OCI-LY7 (cell line): ENCODE measurements at regions not wholly inside any gene's neighbourhood (a gene's known extent, or its start where the extent isn't known, plus 50 kb on each side); places are given as distances from the start of the nearest gene placed in this dataset.

Experiments
- BruUV-seq: library from RNA; stranded (reverse); fragments of 400-500 nt; replicated peaks from 2 replicates; lab custom pipeline; 2021; lab: Mats Ljungman, UMichigan
- CTCF ChIA-PET: fragments of 300-600 bp; sonication (Branson Sonifier 250); formaldehyde crosslinking; loops from one replicate; lab custom pipeline; 2022; ENCODE audit warnings: antibody characterized with exemption; ENCODE audit not compliant: unreplicated experiment; lab: Charles Lee
- POLR2A ChIA-PET: fragments of 300-600 bp; sonication (Branson Sonifier 250); formaldehyde crosslinking; loops from one replicate; lab custom pipeline; 2022; ENCODE audit warnings: antibody characterized with exemption; lab: Charles Lee
- DNase-seq: peaks from one replicate; pipeline ENCODE4 v3.0.0-alpha.2; 2015; ENCODE audit warnings: low spot score
- H2AFZ ChIP-seq: fragments of 200-600 bp; sonication (generic), shearing (Covaris generic); 2 replicates; pipeline ENCODE4 v1.6.1; 2014; ENCODE audit warnings: mild to moderate bottlenecking, antibody characterized with exemption, low read length, moderate library complexity
- H3K27ac ChIP-seq: fragments of 200-600 bp; sonication (generic); 2 replicates; pipeline ENCODE4 v1.5.1; 2014; ENCODE audit warnings: mixed run types, low read depth, mild to moderate bottlenecking, moderate library complexity, low read length, inconsistent platforms; ENCODE audit not compliant: poor library complexity, severe bottlenecking
- H3K36me3 ChIP-seq: fragments of 200-600 bp; sonication (generic); 2 replicates; pipeline ENCODE4 v1.6.1; 2014; ENCODE audit warnings: mild to moderate bottlenecking, antibody characterized with exemption, low read length, moderate library complexity, mixed read lengths; ENCODE audit not compliant: insufficient read depth
- H3K4me1 ChIP-seq: fragments of 200-600 bp; sonication (generic); 2 replicates; pipeline ENCODE4 v1.5.1; 2014; ENCODE audit warnings: mild to moderate bottlenecking, low read length; ENCODE audit not compliant: insufficient read depth, poor library complexity, severe bottlenecking
- H3K4me2 ChIP-seq: fragments of 200-600 bp; sonication (generic); 2 replicates; pipeline ENCODE4 v1.6.1; 2014; ENCODE audit warnings: mild to moderate bottlenecking, low read length
- H3K4me3 ChIP-seq: fragments of 200-600 bp; sonication (generic); 2 replicates; pipeline ENCODE4 v1.5.1; 2014; ENCODE audit warnings: mild to moderate bottlenecking, low read depth, low read length; ENCODE audit not compliant: poor library complexity, severe bottlenecking
- H3K79me2 ChIP-seq: fragments of 200-600 bp; sonication (generic); 2 replicates; pipeline ENCODE4 v1.6.1; 2016; ENCODE audit warnings: low read depth, mild to moderate bottlenecking, low read length, moderate library complexity, mixed read lengths; ENCODE audit not compliant: insufficient read depth
- H3K9me2 ChIP-seq: fragments of 200-600 bp; sonication (generic); 2 replicates; pipeline ENCODE4 v1.6.1; 2016; ENCODE audit warnings: mild to moderate bottlenecking, low read length, mixed read lengths; ENCODE audit not compliant: insufficient read depth
- H3K9me3 ChIP-seq: fragments of 200-600 bp; sonication (generic); 2 replicates; pipeline ENCODE4 v1.6.1; 2014; ENCODE audit warnings: mild to moderate bottlenecking, mixed run types, low read length, mixed read lengths
- H4K20me1 ChIP-seq: fragments of 200-600 bp; sonication (generic); 2 replicates; pipeline ENCODE4 v1.6.1; 2014; ENCODE audit warnings: mild to moderate bottlenecking, antibody characterized with exemption, low read length, moderate library complexity, mixed read lengths; ENCODE audit not compliant: insufficient read depth
- EZH2phosphoT487 ChIP-seq: fragments of 200-600 bp; sonication (generic); IDR thresholded peaks from 2 replicates; pipeline ENCODE4 v1.6.1; 2018; ENCODE audit warnings: low read depth, borderline replicate concordance, mild to moderate bottlenecking, mixed run types, antibody characterized with exemption, low read length, moderate library complexity, mixed read lengths
- intact Hi-C: fragments of 100-400 bp; cut with micrococcal nuclease; formaldehyde crosslinking; loops from one replicate; pipeline ENCODE4 v1.10.0; 2022; ENCODE audit not compliant: unreplicated experiment
- TF ChIP-seq, protein P1 (sequence below): fragments of 200-600 bp; sonication (generic); conservative IDR thresholded peaks from 2 replicates; pipeline ENCODE4 v1.5.1; 2014; ENCODE audit warnings: mild to moderate bottlenecking, antibody characterized with exemption, low read length, moderate library complexity, mixed read lengths

DNA sequence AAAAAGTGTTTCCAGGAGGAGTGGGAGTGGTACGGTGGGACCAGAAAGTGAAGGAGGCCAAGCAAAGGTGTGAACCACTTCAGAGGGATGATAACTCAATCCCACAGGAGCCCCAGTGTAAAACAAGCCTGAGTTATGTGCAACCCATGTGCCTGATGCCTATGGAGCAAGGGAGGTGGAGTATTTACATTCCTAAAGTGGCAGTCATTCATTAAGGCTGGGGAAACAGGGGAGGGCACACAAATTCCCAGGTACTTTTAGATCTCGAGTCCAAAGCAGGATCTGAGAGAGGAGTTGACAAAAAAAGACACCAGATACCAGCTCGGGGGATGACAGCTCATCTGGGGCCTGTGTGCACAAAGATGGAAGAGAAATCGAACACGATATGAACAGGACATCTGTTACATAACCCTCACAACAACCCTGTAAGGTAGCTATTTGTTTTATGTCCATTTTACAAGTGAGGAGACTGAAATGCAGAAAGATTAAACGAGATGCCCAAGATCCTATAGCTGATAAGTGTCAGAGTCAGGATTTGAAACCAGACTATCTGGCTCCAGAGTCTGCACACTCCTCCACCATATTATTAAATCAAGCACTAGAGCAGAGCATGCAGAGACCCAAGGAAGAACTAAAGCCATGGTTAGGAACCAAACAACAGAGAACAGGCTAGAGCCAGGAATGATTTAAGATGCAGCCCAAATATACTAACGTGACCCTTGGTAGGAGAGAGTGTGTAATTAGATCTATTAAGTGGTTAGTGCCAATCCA is 91.9 kb upstream of the MAPK10 start:
- no peaks in the 10 kb centered on the region for H3K4me1 ChIP-seq
- no peaks in the 10 kb centered on the region for H4K20me1 ChIP-seq
- TF ChIP-seq, protein P1, sequence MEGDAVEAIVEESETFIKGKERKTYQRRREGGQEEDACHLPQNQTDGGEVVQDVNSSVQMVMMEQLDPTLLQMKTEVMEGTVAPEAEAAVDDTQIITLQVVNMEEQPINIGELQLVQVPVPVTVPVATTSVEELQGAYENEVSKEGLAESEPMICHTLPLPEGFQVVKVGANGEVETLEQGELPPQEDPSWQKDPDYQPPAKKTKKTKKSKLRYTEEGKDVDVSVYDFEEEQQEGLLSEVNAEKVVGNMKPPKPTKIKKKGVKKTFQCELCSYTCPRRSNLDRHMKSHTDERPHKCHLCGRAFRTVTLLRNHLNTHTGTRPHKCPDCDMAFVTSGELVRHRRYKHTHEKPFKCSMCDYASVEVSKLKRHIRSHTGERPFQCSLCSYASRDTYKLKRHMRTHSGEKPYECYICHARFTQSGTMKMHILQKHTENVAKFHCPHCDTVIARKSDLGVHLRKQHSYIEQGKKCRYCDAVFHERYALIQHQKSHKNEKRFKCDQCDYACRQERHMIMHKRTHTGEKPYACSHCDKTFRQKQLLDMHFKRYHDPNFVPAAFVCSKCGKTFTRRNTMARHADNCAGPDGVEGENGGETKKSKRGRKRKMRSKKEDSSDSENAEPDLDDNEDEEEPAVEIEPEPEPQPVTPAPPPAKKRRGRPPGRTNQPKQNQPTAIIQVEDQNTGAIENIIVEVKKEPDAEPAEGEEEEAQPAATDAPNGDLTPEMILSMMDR: no peak
- no peak for TF ChIP-seq EZH2phosphoT487
- POLR2A ChIA-PET: interaction anchor here (0.7 to 1.0 kb wide), 2 partner anchors 13 to 35 kb away, joined by 3 to 5 read pairs; no protein-coding TSS in a partner anchor
- intact Hi-C loops: no loop called here
- DNase-seq: no peak
- H3K36me3 ChIP-seq: no peaks in the 10 kb centered on the region
- H3K4me2 ChIP-seq: no peak overlapping the region
- H3K4me3 ChIP-seq: no peak overlapping the region
- no peaks in the 10 kb centered on the region for H3K9me3 ChIP-seq
- no peak overlapping the region for H3K27ac ChIP-seq
- no TSS peak for BruUV-seq
- no peaks in the 10 kb centered on the region for H3K79me2 ChIP-seq
- CTCF ChIA-PET: no interaction called here
- no peak overlapping the region for H2AFZ ChIP-seq
- H3K9me2 ChIP-seq: no peaks in the 10 kb centered on the region

DNA sequence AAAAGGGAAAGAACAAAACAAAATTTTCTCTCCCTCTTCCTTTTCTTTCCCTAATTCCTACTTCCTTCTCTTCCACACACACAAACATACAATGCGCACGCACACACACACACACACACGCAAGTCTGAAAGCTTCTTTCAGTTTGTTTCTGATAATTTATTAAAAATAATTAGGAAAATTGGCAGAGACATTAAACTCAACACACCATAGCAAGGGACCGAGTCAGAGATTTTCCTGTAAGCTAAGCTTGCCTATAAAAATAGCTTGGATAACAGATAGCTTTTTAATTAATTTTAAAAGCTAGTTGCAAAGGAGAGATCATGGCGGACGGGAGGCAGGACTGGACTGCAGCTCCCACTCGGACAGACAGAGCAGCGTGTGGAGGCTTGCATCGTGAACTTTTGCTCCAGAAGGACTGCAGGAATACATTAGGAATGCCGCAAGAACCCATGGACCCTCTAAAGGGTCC is 92.6 kb upstream of the MAPK10 start:
- Histone ChIP-seq H3K4me2 (no peak overlapping the region), H3K36me3 (no peaks in the 10 kb centered on the region), H3K4me3 (no peak overlapping the region), H2AFZ (no peak overlapping the region), H3K79me2 (no peaks in the 10 kb centered on the region), H3K9me3 (no peaks in the 10 kb centered on the region), H4K20me1 (no peaks in the 10 kb centered on the region), H3K9me2 (no peaks in the 10 kb centered on the region), H3K4me1 (no peaks in the 10 kb centered on the region), H3K27ac (no peak overlapping the region)
- intact Hi-C loops: no loop called here
- no peak for DNase-seq
- TF ChIP-seq EZH2phosphoT487: no peak
- TF ChIP-seq, protein P1: no peak
- BruUV-seq: no TSS peak
- ChIA-PET CTCF (no interaction called here), POLR2A (interaction anchor here (0.7 to 1.0 kb wide), 2 partner anchors 14 to 35 kb away, joined by 3 to 5 read pairs; no protein-coding TSS in a partner anchor)
